Pancreas (tissue), 10 donors: ENCODE measurements at regions not wholly inside any gene's neighbourhood (a gene's known extent, or its start where the extent isn't known, plus 50 kb on each side); places are given as distances from the start of the nearest gene placed in this dataset.

Experiments used
- ATAC-seq, 4 donors: fragments of 200-7000 bp; cut with Tn5 transposase; one replicate each; pipeline versions ENCODE4 v1.8.0 to v1.9.1; 2020; ENCODE audit warnings: mild to moderate bottlenecking in 4 of 4, moderate library complexity in 4 of 4
- DNase-seq, 6 donors: peaks; one replicate each; pipeline ENCODE4 v3.0.0-alpha.2; 2020
- FAIRE-seq: peaks from 2 replicates; lab custom pipeline; 2012; peaks lifted over from hg19 to GRCh38; lab: Jason Lieb, UNC
- H3K27ac ChIP-seq, 4 donors: fragments of 200-600 bp; sonication (generic); 1 replicate in 3 of 4; 2 replicates in 1 of 4; pipeline versions ENCODE4 v1.5.0 to v1.8.0; 2020
- H3K27me3 ChIP-seq, 4 donors: fragments of 200-600 bp; one replicate each; pipeline ENCODE4 v1.8.0; 2021
- H3K36me3 ChIP-seq, 3 donors: fragments of 200-600 bp; sonication (generic) in 1 of 3; one replicate each; pipeline versions ENCODE4 v1.5.0 to v1.8.0; 2020 to 2021
- H3K4me1 ChIP-seq, 3 donors: fragments of 200-600 bp; one replicate each; pipeline ENCODE4 v1.8.0; 2021
- H3K4me3 ChIP-seq, 4 donors: fragments of 200-600 bp; sonication (generic) in 2 of 4; one replicate each; pipeline versions ENCODE4 v1.5.0 to v1.8.0; 2020 to 2021
- H3K9me3 ChIP-seq, 4 donors: fragments of 200-600 bp; one replicate each; pipeline ENCODE4 v1.8.0; 2021
- CTCF ChIP-seq, 4 donors: fragments of 200-600 bp; sonication (generic) in 3 of 4; IDR thresholded peaks; one replicate each; pipeline versions ENCODE4 v1.5.0 to v1.8.0; 2021; ENCODE audit warnings: antibody characterized with exemption in 4 of 4
- WGBS, 2 donors: extraction: QIAGEN DNeasy Blood & Tissue Kit; methylation state at CpG; one replicate each; pipeline ENCODE4 v1.1.7; 2013; 5-methylcytosine and 5-hydroxymethylcytosine counted together
- intact Hi-C, 3 donors: fragments of 100-400 bp; cut with DNase I; formaldehyde crosslinking; loops; one replicate each; pipeline versions ENCODE4 v1.11.1 to v1.14.2; 2022
- donor health status: healthy with polysubstance abuse.
- donor health status: DM: no; HTN: no; CAD: no; lungs with moderate emphysema.
- donor health status: DM: no; HTN: no; CAD: no.
- donor health status: control.
- donor health status: control.
- donor health status: Bipolar disorder and iron deficiency.
- donor health status: DM: yes; HTN: yes; CAD: no.
- donor health status: DM: no; HTN: no; CAD: no.
- donor health status: DM: no; HTN: no; CAD: no.
- donor health status: DM: yes; HTN: yes; CAD: no.

DNA sequence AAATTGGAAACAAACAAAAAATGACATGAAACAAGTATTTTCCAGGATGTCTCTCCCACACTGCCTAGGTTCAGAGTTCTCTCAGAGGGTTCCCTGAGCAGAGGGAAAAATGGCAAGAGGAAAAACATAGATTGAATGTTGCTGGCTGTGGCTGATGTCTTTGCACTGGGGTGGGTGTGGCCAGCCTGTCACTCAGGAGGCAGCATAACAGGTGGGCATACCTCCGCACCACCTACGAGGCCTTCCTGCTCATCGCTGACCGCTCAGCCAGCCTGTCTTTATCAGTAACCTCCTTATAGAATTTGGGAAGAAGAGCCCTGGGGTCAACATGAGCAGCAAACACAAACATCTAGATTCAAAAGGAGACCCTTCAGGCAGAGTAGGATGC, 216.6 kb upstream of the UMPS start:
- no peak for ATAC-seq
- FAIRE-seq: no peak

DNA sequence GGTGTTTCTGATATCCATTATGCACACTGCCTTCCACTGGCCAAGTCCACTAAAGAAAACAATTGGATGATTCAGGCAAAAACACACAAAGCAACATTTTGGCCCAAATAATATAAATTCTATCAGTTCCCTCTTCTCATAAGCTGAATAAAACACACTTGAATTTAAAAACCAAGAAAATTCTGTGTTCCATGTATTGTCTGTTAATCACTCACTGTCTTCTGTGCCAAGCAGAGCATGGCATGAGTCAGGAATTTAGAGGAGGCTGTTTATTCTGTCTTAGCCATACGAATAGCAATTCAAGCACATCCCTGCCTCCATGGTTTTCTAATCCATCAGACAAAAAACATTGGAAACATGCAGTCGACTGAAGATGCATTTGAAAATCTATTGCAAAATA, 215.6 kb upstream of the UMPS start:
- ATAC-seq (no peak), DNase-seq (no peak), FAIRE-seq (no peak)
- Histone ChIP-seq H3K4me3 (no peak overlapping the region), H3K9me3 (no peaks in the 10 kb centered on the region), H3K27me3 (no peaks in the 10 kb centered on the region), H3K27ac (no peak overlapping the region), H3K36me3 (no peaks in the 10 kb centered on the region), H3K4me1 (peaks cover 0 to 5% (median 5%) of the 10 kb centered on the region in 3 donors)
- no peak for TF ChIP-seq CTCF (IDR thresholded peaks at IDR 0.05)
- 80 to 88% methylated on average over 2 of the region's 2 CpGs for WGBS, 2 donors
- intact Hi-C loops: no loop called here

More for the DNA sequence above, 216.6 kb upstream of the UMPS start:
- Histone ChIP-seq H3K4me1 (peaks cover 0 to 5% (median 5%) of the 10 kb centered on the region in 3 donors), H3K36me3 (no peaks in the 10 kb centered on the region), H3K9me3 (no peaks in the 10 kb centered on the region), H3K4me3 (no peak overlapping the region), H3K27ac (no peak overlapping the region), H3K27me3 (no peaks in the 10 kb centered on the region)
- intact Hi-C loops: no loop called here
- 90% methylated on average over 4 of the region's 4 CpGs for WGBS, 2 donors
- DNase-seq: no peak
- TF ChIP-seq CTCF (IDR thresholded peaks at IDR 0.05): no peak

- intact Hi-C loops: no loop called here
- TF ChIP-seq CTCF (IDR thresholded peaks at IDR 0.05): no peak
- DNase-seq (no peak), FAIRE-seq (no peak), ATAC-seq (no peak)
- Histone ChIP-seq H3K27me3 (no peaks in the 10 kb centered on the region), H3K4me1 (peaks cover 6 to 13% (median 12%) of the 10 kb centered on the region in 3 donors), H3K27ac (no peak overlapping the region), H3K4me3 (no peak overlapping the region), H3K36me3 (no peaks in the 10 kb centered on the region), H3K9me3 (no peaks in the 10 kb centered on the region)
- WGBS, 2 donors: 70 to 86% methylated on average over 1 of the region's 1 CpG
These were observed 213.9 kb upstream of the UMPS start for GRCh38 chr3:124516333-124516732.

DNA sequence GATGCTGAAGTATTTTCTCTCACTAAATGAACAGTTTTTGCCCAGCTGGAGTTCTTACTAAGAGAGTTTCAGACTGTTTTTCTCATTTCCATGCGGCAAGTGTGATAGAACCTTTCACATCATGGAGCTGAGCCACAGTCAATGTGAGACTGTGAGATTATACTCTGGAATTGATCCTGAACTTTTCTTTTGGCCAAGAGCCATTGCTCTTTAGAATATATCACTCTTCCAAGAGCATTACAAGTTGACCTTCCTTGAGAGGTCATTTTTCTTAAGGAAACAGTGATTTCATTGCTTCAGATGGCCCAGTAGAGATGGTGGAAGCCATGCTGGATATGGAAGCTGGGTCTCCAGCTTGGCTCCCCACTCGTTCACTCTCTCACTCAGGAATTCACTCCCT, 212.9 kb upstream of the UMPS start:
- FAIRE-seq (no peak), ATAC-seq (no peak), DNase-seq (no peak)
- H3K36me3 ChIP-seq: no peaks in the 10 kb centered on the region
- peaks cover 6 to 15% (median 15%) of the 10 kb centered on the region in 3 donors for H3K4me1 ChIP-seq
- H3K27ac ChIP-seq: no peak overlapping the region
- WGBS, 2 donors: 77 to 85% methylated on average over 2 of the region's 2 CpGs
- TF ChIP-seq CTCF (IDR thresholded peaks at IDR 0.05): no peak
- intact Hi-C loops: no loop called here
- H3K4me3 ChIP-seq: no peak overlapping the region
- no peaks in the 10 kb centered on the region for H3K9me3 ChIP-seq
- no peaks in the 10 kb centered on the region for H3K27me3 ChIP-seq

GRCh38 chr3:124518350-124518749, 211.9 kb upstream of the UMPS start:
- H3K4me3 ChIP-seq: no peak overlapping the region
- no peaks in the 10 kb centered on the region for H3K27me3 ChIP-seq
- intact Hi-C loops: no loop called here
- peaks cover 6 to 10% (median 10%) of the 10 kb centered on the region in 3 donors for H3K4me1 ChIP-seq
- no peak overlapping the region for H3K27ac ChIP-seq
- WGBS, 2 donors: 95 to 97% methylated on average over 11 of the region's 11 CpGs
- FAIRE-seq (no peak), DNase-seq (no peak), ATAC-seq (no peak)
- no peaks in the 10 kb centered on the region for H3K36me3 ChIP-seq
- H3K9me3 ChIP-seq: no peaks in the 10 kb centered on the region
- no peak for TF ChIP-seq CTCF (IDR thresholded peaks at IDR 0.05)
